GM18520 (cell line): ENCODE measurements at regions not wholly inside any gene's neighbourhood (a gene's known extent, or its start where the extent isn't known, plus 50 kb on each side); places are given as distances from the start of the nearest gene placed in this dataset.

Source experiments
- ATAC-seq: cut with Tn5 transposase; IDR thresholded peaks from one replicate; pipeline ENCODE4 v1.9.1; 2021; ENCODE audit not compliant: unreplicated experiment

GRCh38 chr2:107018366-107018765 lies 132.4 kb upstream of the ST6GAL2 start:
- no peak for ATAC-seq

- no peak for ATAC-seq
Measured at GRCh38 chr2:107020392-107020791, 134.4 kb upstream of the ST6GAL2 start.

- no peak for ATAC-seq
Measured at GRCh38 chr2:107024269-107024668, 138.3 kb upstream of the ST6GAL2 start.

GRCh38 chr2:107025291-107025857 lies 139.4 kb upstream of the ST6GAL2 start:
- ATAC-seq = no peak

- no peak for ATAC-seq
Measured at GRCh38 chr2:107025869-107026380, 140.0 kb upstream of the ST6GAL2 start.

- no peak for ATAC-seq
Measured at GRCh38 chr2:107027205-107027604, 141.2 kb upstream of the ST6GAL2 start.

- ATAC-seq = no peak
Measured at GRCh38 chr2:107027810-107028209, 141.8 kb upstream of the ST6GAL2 start.

- ATAC-seq = no peak
Measured at GRCh38 chr2:107028661-107029060, 142.7 kb upstream of the ST6GAL2 start.

GRCh38 chr2:107036293-107036692 lies 150.3 kb upstream of the ST6GAL2 start:
- no peak for ATAC-seq

GRCh38 chr2:107062173-107062572 lies 176.2 kb upstream of the ST6GAL2 start:
- no peak for ATAC-seq

- ATAC-seq = no peak
Measured at GRCh38 chr2:107062599-107063220, 176.7 kb upstream of the ST6GAL2 start.

GRCh38 chr2:107063228-107063627 lies 177.3 kb upstream of the ST6GAL2 start:
- ATAC-seq = no peak

- ATAC-seq = no peak
Measured at GRCh38 chr2:107064750-107065149, 178.8 kb upstream of the ST6GAL2 start.

- ATAC-seq = no peak
Measured at GRCh38 chr2:107068069-107068916, 182.3 kb upstream of the ST6GAL2 start.

- ATAC-seq = no peak
Measured at GRCh38 chr2:107069890-107070289, 183.9 kb upstream of the ST6GAL2 start.

- no peak for ATAC-seq
Measured at GRCh38 chr2:107072150-107072940, 186.4 kb upstream of the ST6GAL2 start.

- no peak for ATAC-seq
Measured at GRCh38 chr2:107078584-107078983, 192.6 kb upstream of the ST6GAL2 start.

GRCh38 chr2:107086497-107086896 lies 200.5 kb upstream of the ST6GAL2 start:
- no peak for ATAC-seq

- no peak for ATAC-seq
Measured at GRCh38 chr2:107088156-107088555, 202.2 kb upstream of the ST6GAL2 start.

- ATAC-seq = no peak
Measured at GRCh38 chr2:107091163-107091864, 205.3 kb upstream of the ST6GAL2 start.
